ENCODE measurements at regions not wholly inside any gene's neighbourhood (a gene's known extent, or its start where the extent isn't known, plus 50 kb on each side); places are given as distances from the start of the nearest gene placed in this dataset.
"Not testable (repeated sequence)": the region's sequence is repeated elsewhere in the genome, so short reads cannot be mapped to it uniquely, and the experiment has no call there.

DNA sequence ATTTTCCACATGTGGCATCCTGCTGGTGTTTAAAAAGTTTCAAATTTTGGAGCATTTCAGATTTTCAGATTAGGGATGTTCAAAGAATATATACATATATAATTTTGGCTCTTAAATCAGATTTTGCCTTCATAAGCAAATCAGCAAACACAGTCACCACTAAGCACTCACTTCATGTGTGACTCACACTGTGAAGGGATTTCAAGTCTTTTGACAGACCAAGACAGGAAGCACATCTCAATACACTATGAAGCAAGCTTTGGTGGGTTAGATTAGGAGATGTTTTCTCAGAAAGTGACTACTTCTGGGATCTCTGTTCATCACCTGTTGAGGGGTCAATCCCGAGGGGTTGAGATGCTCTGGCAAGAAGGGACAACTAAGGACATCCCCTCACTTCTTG is 227.8 kb upstream of the RBBP8 start:
- intact Hi-C loops (cut with DNase I): loop anchor here (5.0 to 10.0 kb wide), 5 partner anchors 92 to 811 kb away; partner anchors contain the start of gene GATA6
- DNase-seq (ENCODE audit: low spot score): no peak

DNA sequence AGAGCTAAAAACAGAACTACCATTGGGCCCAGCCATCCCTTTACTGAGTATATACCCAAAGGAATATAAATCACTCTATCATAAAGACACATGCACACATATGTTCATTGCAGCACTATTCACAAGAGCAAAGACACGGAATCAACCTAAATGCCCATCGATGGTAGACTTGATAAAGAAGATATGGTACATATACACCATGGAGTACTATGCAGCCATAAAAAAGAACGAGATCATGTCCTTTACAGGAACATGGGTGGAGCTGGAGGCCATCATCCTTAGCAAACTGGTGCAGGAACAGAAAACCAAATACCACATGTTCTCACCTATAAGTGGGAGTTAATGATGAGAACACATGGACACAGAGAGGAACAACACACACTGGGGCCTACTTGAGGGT is 227.1 kb upstream of the RBBP8 start:
- DNase-seq (ENCODE audit: low spot score): not testable (repeated sequence)
- intact Hi-C loops (cut with DNase I): loop anchor here (5.0 to 10.0 kb wide), 5 partner anchors 91 to 811 kb away; partner anchors contain the start of gene GATA6

DNA sequence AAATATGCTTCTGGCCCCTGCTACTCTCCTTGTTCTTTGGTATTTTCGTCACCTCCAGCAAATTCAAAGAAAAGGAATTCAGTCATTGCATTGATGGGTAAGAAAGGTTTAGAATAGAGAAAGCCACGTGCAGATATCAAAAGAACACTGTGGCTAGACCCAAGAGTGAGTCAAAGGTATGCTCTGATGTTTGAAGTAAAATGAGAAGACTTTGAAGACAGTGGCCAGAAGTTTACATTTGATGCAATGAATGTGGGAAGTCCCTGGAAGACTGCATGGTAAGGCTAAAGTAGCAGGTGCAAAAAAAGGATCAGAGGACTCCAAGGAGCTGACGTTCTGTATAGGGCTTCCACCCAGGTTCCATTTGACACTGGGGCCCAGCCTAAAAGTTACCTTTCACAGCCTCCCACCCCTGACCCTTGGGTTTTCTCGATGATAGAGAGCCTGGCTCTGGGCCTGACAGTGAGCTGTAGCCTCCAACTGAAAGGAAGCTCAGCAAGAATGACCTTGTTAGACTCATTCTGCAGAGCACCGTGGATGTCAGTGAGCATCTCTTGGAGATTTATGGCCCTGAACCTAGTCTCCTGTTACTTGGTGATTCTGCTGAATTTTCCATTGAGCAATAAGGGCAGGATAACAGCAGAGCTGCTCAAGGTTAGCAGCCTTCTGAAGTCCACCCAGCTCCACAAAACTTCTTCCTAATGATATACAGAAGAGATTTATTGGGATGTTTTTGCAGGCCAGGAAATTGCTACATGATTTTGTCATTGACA is 223.7 kb upstream of the RBBP8 start:
- intact Hi-C loops (cut with DNase I): loop anchor here (5.0 to 10.0 kb wide), 5 partner anchors 88 to 815 kb away; partner anchors contain the start of gene GATA6
- no peak for DNase-seq (ENCODE audit: low spot score)

DNA sequence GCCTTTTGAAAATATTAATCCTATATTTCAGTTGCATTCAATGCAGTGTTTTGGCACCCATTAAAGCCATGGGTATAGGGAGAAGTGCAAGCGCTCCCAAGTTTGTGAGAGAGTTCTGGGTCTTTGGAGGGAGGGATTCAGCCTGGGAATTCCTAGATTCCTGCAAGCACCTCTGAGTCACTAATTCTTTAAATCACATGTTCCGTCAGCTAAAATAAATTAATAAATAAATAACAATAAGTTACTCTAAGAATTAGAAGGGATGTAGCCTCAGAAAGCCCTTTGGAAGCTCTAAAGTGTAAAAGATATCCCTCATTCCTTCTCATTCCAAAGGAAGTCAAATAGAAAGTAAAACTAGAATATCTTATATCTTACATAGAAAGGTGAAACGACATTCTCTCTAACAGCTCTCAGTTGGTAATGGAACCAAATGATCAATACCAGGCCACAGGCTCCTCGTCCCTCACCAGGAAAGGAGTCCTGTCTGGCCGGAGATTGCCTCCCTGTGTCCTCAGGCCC is 222.4 kb upstream of the RBBP8 start:
- intact Hi-C loops (cut with DNase I): no loop called here
- DNase-seq (ENCODE audit: low spot score): no peak

DNA sequence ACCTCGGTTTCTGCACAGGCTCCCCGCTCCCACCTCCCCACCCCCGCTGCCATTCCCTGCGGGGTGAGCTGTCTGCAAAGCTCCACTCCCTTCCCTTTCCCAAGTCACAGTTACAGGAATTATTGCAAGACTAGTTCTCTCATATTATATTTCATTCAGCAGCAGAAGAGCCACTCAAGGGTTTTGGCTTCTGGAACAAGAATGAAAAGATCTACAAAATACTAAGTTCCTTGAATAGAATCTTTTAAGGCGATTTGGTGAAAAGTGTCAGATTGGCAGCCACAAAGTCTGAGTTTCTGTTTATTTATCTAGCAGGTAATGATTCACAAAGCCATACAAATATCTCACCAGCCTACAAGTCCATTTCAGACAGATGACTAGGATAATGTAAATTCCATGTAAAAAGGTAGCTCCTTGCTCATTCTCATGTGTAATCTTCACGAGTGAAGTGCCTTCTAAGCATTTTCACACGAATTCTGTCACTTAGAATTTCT is 221.9 kb upstream of the RBBP8 start:
- no peak for DNase-seq (ENCODE audit: low spot score)
- intact Hi-C loops (cut with DNase I): no loop called here

DNA sequence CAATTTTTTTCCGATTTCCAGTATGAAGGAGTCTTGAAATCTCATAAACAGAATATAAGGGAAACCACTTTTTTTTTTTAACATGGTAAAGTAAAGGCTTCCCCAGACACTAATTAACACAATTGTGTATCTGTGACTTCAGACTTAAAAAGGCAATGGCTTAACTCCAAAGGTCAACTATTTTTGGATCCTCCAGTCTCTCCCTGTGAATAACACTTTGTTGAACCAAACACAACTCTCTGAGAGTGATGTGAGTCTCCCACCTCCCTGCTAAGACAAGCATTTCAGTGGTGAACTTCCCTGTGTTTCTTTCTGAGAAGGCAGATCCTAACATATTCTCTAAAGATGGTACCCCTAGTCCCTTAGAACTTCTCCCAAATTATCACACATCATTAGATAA is 219.6 kb upstream of the RBBP8 start:
- DNase-seq (ENCODE audit: low spot score): no peak
- intact Hi-C loops (cut with DNase I): no loop called here

DNA sequence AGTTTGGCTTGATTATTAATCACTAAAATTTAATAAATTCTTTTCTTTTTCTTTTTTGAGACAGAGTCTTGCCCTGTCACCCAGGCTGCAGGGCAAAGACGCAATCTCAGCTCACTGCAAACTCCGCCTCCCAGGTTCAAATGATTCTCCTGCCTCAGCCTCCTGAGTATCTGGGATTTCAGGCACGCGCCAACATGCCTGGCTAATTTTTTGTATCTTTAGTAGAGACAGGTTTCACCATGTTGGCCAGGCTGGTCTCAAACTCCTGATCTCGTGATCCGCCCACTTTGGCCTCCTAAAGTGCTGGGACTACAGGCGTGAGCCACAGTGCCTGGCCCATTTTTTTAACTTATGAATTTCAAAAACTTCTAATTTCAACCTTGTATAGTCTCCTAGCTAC is 215.6 kb upstream of the RBBP8 start:
- not testable (repeated sequence) for DNase-seq (ENCODE audit: low spot score)

DNA sequence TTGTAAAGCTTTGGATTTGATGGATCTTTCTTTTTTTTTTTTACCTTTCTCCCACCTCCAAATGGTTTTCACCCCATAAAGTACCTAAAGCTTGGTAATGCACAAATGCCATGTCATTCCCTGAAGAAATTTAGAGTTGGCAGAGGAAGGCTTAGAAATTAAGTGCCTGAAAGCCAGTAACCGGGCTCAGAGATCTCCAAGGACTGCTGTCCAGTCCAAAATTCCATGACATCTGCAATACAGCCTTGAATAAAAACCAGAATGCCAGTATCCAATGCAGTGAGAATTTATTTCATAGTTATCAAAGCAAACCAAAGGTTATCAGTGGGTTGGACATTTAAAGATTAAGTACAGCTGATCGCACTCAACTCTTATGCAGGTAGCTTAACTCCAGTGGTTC is 209.9 kb upstream of the RBBP8 start:
- DNase-seq (ENCODE audit: low spot score): no peak
- intact Hi-C loops (cut with DNase I): no loop called here

More for the DNA sequence above, 215.6 kb upstream of the RBBP8 start:
- intact Hi-C loops (cut with DNase I): not testable (repeated sequence)

DNA sequence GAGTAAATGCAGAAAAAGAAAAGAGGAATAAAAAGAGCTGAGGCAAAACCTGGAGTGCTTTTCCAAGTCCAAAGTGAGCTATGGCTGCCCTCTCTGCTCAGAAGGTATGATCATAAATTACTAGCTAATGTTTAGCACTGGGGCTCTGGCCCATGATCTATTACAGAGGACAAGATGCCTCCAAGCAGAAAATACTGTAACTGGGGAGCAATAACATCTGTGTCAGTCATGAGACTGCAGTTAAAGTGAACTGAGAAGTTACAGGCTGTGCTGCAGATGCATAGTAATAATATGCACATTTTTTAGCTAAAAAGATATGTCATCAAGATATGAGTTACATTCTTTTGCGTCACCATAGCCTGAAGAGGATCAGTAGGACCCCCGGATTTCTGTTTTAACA is 209.4 kb upstream of the RBBP8 start:
- no peak for DNase-seq (ENCODE audit: low spot score)
- intact Hi-C loops (cut with DNase I): no loop called here

DNA sequence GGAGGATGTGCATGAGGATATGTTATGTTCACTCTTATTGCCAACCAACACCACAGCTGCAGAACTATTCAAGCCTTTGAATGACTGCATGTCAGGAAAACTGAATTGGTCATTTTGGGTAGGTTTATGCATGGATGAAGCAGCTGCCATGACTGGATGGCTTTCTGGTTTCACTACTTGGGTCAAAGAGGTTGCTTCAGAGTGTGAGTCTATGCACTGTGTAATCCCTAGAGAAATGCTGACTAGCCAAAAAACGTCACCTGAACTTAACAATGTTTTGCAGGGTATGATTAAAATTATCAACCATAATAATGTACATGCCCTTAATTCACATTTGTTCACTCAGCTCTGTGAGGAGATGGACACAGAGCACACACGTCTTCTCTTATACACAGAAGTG is 206.7 kb upstream of the RBBP8 start:
- DNase-seq (ENCODE audit: low spot score): no peak
- intact Hi-C loops (cut with DNase I): no loop called here

DNA sequence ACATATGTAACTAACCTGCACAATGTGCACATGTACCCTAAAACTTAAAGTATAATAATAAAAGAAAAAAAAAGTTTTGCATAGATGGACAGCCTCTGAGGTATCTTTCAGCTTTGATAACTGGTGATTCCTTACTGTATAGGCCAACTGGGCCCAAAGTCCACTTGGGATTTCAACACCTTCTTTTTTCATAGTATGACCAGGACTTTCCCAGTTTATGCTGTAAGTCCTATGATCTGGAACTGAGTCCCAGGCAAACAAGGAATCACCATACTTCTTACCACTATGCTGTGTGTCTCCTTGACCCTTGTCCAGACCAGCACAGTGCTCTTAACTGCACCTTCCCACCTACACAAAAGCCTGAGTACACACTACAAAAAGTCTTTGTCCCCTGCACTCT is 205.1 kb upstream of the RBBP8 start:
- no peak for DNase-seq (ENCODE audit: low spot score)
- intact Hi-C loops (cut with DNase I): no loop called here

DNA sequence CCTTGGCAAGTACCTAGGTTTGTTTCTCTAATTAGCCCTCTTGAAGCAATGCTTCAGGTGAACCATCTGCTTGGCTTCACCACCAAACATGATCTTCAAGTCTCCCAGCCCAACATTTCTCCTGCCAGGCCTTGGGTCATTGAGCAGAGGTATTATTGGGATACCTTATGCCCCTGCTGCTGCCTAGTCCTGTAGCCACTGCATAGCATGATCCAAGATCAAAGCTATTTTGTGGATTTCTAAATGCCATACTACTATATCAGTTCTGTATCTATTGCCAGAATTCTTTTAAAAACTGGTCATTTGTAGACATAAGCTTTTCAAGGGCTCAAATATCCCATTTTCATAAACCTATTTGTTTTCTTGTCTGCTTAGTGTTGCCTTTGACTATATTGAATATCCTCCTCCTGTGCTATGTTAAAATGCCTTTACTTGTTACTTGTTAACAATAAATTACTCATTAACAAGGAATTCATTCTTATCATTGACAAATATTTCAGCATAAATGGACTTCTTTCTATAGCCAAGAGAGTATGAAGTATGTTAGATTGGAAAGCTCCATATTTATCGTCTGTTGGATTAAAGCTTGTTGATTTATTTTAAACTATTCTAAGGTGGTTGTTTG is 204.5 kb upstream of the RBBP8 start:
- DNase-seq (ENCODE audit: low spot score): no peak
- intact Hi-C loops (cut with DNase I): no loop called here

DNA sequence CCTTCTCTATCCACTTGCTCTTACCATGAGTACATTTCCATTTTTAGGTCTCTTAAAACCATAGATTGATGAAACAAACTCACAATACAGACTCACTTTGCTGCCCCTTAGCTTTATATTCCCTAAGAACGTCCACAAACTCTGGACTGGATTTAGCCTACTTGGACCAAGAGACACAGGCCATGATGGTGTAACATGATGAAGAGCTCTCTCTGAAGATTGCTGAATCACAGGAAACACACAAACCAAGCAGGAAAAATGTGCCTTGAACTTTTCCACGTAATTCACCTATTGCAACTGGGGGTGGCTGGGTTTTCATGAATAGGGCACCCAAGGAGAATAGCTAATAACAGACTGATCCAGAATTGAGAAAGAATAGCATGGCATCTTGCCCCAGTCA is 201.7 kb upstream of the RBBP8 start:
- intact Hi-C loops (cut with DNase I): no loop called here
- no peak for DNase-seq (ENCODE audit: low spot score)

DNA sequence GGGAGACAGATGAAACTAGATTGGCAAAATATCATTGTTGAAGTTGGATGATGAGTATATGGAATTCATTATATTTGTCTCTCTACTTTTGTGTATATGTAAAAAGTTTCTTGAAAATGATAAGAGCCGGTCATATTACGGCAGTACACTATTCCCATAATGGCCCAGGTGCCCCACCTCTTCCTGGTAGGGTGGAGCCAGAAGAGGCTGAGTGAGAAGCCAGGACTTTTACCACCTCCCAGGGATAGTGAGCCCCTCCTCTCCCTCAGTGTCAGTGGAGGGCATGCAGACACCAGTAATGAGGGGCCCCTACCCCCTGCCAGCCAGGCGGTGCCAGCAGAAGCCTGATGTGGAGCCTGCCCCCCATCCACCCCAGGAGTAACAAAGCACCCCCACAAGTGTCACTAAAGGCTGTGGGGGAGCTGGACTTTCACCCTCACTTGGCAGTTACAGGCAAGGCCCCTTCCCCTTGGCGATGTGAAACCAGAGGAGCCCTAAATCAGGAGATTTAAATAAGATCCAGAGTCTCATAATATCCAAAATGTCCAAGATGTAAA is 198.9 kb upstream of the RBBP8 start:
- DNase-seq (ENCODE audit: low spot score): no peak

DNA sequence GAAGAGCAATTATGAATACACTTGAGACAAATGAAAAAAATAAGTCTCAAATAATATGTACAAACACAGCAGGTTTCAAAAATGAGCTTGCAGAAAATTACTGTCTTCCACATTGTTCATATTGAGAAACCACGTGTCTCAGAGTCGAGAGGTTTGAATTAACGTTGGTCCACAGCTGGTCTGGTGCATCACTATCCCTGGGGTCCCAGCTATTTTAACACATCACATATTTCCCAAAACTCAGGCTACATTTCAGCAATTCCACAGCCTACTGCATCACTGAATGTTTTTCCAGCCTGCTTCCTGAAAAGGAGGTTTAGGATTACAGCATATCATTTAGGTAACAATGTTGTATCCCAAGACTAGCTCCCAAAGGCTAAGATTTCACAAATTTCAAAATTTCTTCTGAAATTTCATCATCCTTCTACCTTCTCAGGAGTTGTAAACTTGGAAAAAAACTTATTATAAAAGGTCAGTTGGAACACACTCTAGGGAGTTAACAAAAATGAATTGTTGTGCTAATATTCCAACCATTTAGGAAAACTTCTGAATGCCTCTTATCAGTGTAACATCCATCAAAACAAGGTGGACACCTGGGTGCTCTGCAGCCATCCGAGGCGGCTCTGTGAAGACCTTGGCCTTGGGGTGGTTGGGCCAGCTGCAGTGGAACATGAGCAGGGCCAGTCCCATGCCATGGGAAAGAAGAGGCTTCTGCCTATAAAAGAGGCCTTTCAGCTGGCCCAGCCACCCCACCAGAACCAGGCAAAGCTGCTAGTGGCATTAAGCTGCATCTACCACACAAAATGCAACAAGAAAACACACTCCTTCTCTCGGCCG is 198.1 kb upstream of the RBBP8 start:
- DNase-seq (ENCODE audit: low spot score): no peak
- intact Hi-C loops (cut with DNase I): no loop called here

More for the DNA sequence above, 198.9 kb upstream of the RBBP8 start:
- intact Hi-C loops (cut with DNase I): no loop called here

DNA sequence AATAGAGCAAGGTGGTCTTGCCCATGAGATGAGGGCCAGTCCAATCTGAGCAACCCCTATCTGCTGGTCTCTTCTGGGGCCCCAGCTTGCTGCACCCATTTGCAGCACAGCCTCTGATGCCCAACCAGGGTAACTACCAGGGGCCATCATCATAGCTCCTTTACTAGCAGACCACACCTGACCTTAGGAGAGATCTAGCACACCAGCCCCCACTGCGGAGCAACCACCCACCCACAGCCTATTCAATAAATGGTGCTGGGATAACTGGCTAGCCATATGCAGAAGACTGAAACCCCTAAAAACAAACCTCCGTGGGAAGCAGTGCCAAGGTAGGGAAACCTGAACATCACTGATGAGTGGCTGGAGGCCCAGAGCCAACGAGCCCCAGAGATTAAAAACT is 196.1 kb upstream of the RBBP8 start:
- no peak for DNase-seq (ENCODE audit: low spot score)
- intact Hi-C loops (cut with DNase I): no loop called here

DNA sequence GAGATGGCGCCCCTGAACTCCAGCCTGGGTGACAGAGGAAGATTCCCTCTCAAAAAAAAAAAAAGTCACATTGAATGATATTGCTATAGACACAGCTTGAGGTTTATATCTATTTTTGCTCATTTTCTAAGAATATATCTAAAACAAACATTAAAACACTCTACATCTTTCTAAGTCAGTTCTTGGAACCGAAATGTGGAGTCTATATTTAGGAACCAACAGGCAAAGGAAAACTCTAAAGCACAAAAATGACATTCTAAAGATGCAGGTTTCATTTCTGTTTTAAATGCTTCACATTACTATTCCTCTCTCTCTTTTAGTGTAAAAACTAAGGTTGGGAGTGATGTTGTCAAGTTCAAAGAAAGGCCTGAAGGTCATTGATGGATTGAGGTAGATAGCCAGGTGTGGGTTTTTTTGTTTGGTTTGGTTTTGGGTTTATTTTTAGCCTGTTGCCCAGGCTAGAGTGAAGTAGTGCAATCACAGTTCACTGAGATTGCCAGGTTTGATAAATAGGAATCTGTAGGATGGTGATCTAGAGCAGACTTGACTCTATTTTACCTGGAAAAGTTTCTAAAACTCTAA is 194.0 kb upstream of the RBBP8 start:
- no peak for DNase-seq (ENCODE audit: low spot score)
- intact Hi-C loops (cut with DNase I): no loop called here

DNA sequence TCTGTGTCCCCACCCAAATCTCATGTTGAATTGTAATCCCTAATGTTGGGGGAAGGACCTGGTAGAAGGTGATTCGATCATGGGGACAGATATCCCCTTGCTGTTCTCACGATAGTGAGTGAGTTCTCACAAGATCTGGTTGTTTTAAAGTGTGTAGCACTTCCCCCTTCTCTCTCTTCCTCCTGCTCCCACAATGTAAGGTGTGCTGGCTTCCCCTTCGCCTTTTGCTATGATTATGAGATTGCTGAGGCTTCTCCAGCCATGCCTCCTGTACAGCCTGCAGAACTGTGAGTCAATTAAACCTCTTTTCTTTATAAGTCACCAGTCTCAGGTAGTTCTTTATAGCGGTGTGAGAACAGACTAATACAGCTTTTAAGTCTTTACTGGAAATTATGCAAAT is 193.3 kb upstream of the RBBP8 start:
- DNase-seq (ENCODE audit: low spot score): no peak
- intact Hi-C loops (cut with DNase I): no loop called here

DNA sequence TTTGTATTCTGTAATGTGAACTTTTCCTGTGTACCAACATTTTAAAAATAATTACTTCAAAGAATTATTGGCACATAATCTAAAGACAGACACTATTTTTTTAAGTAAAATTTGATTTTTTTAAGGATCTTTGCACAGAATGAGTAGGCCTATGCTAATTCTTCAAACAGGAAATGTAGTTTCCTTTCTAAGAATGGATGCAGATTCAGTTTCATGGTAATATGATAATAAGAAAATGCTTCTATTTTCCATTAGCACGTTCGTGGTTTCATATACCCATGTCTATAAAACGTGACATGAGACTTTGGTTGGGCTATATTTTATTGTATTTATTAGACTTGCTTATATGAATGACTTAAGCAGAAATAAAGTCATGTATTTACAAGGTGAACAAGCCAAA is 191.8 kb upstream of the RBBP8 start:
- intact Hi-C loops (cut with DNase I): no loop called here
- no peak for DNase-seq (ENCODE audit: low spot score)
